B cell (primary cell): ENCODE measurements at regions not wholly inside any gene's neighbourhood (a gene's known extent, or its start where the extent isn't known, plus 50 kb on each side); places are given as distances from the start of the nearest gene placed in this dataset.

Experiments used
- CTCF ChIP-seq: fragments of 200-600 bp; IDR thresholded peaks from one replicate; pipeline ENCODE4 v1.8.0; 2022; ENCODE audit warnings: antibody characterized with exemption, mild to moderate bottlenecking
- EZH2 ChIP-seq: IDR thresholded peaks from 2 replicates; pipeline ENCODE4 v1.6.1; 2012; ENCODE audit warnings: borderline replicate concordance, low read depth, mild to moderate bottlenecking, moderate library complexity, low read length; ENCODE audit not compliant: insufficient read depth, poor library complexity, severe bottlenecking

DNA sequence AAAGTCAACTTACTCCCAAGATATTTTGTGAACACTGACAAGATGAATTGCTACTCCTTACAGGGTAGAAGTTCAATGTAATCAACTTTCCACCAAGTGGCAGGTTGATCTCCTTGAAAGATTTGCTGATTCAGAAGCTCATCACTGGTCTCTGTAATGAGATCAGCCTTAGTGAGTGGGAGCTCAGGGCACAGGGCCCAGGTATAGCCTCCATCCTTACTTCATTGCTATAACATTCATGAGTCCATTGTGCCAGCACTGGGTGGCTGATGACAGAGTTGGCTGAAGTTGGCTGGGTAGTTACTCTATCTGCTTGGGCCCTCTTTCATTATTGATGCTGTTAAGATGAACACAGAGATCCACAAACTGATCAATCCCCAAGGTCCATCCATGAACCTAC lies 379.0 kb downstream of the IRS1 start:
- TF ChIP-seq EZH2 (no peak), CTCF (no peak)
